ENCODE measurements at regions not wholly inside any gene's neighbourhood (a gene's known extent, or its start where the extent isn't known, plus 50 kb on each side); places are given as distances from the start of the nearest gene placed in this dataset.

- no peak for TF ChIP-seq POLR2AphosphoS5 (IDR thresholded peaks at IDR 0.05; ENCODE audit: low read depth, low read length)
- TF ChIP-seq REST (IDR thresholded peaks at IDR 0.05; ENCODE audit: insufficient read depth in 1 of 2, low read depth in 2 of 2, low read length in 2 of 2): no peak
- TF ChIP-seq SIN3A (IDR thresholded peaks at IDR 0.05; ENCODE audit: borderline replicate concordance, insufficient read depth, low read length): no peak
Observed at GRCh38 chr16:86706726-86707125, 128.4 kb downstream of the FOXL1 start.
